Retinal pigment epithelial cell (primary cell): ENCODE measurements at regions not wholly inside any gene's neighbourhood (a gene's known extent, or its start where the extent isn't known, plus 50 kb on each side); places are given as distances from the start of the nearest gene placed in this dataset.
A peak's percentile ranks its signal among the peaks of the same experiment; 100 is the strongest.

Source experiments
- DNase-seq: peaks from one replicate; pipeline ENCODE4 v3.0.0-alpha.2; 2010; ENCODE audit warnings: low read depth
- H3K4me3 ChIP-seq: 2 replicates; pipeline ENCODE4 v1.5.1; 2011; ENCODE audit warnings: mild to moderate bottlenecking, low read length, control low read depth, moderate library complexity
- CTCF ChIP-seq: conservative IDR thresholded peaks from 2 replicates; pipeline ENCODE4 v1.5.1; 2011; ENCODE audit warnings: low read depth, low read length, control low read depth, inconsistent platforms

GRCh38 chr1:29975036-29975694, 738.8 kb downstream of the PTPRU start:
- H3K4me3 ChIP-seq = no peak overlapping the region
- no peak for DNase-seq
- TF ChIP-seq CTCF = no peak

- no peak overlapping the region for H3K4me3 ChIP-seq
- no peak for TF ChIP-seq CTCF
- DNase-seq = peak; percentile 60
Measured at GRCh38 chr1:29974316-29974724, 738.0 kb downstream of the PTPRU start.

- H3K4me3 ChIP-seq = no peak overlapping the region
- DNase-seq = no peak
- no peak for TF ChIP-seq CTCF
Measured at GRCh38 chr1:29973406-29973805, 737.1 kb downstream of the PTPRU start.

GRCh38 chr1:29972421-29973053, 736.2 kb downstream of the PTPRU start:
- no peak overlapping the region for H3K4me3 ChIP-seq
- no peak for DNase-seq
- no peak for TF ChIP-seq CTCF

GRCh38 chr1:29971703-29972102, 735.4 kb downstream of the PTPRU start:
- DNase-seq = no peak
- H3K4me3 ChIP-seq = no peak overlapping the region
- no peak for TF ChIP-seq CTCF

GRCh38 chr1:29970747-29971325, 734.5 kb downstream of the PTPRU start:
- DNase-seq = no peak
- no peak for TF ChIP-seq CTCF
- no peak overlapping the region for H3K4me3 ChIP-seq

GRCh38 chr1:29969576-29969975, 733.3 kb downstream of the PTPRU start:
- TF ChIP-seq CTCF = no peak
- no peak overlapping the region for H3K4me3 ChIP-seq
- no peak for DNase-seq
